ENCODE measurements at regions not wholly inside any gene's neighbourhood (a gene's known extent, or its start where the extent isn't known, plus 50 kb on each side); places are given as distances from the start of the nearest gene placed in this dataset.

- CTCF ChIA-PET: interaction anchor here (1.6 kb wide), 1 partner anchor 97 kb away, joined by 4 read pairs; no protein-coding TSS in a partner anchor
- DNase-seq (ENCODE audit: low read depth, low spot score): no peak
- POLR2A ChIA-PET: no interaction called here
- no peak overlapping the region for H3K4me3 ChIP-seq (ENCODE audit: low read depth, low read length)
- no peak for TF ChIP-seq CTCF (IDR thresholded peaks at IDR 0.05; ENCODE audit: insufficient read depth, low read length, missing control alignments)
These were observed 73.3 kb upstream of the MYL10 start for GRCh38 chr7:101702362-101702850.

- TF ChIP-seq CTCF (IDR thresholded peaks at IDR 0.05; ENCODE audit: insufficient read depth, low read length, missing control alignments): no peak
- no peak overlapping the region for H3K4me3 ChIP-seq (ENCODE audit: low read depth, low read length)
- ChIA-PET POLR2A (no interaction called here), CTCF (no interaction called here)
- no peak for DNase-seq (ENCODE audit: low read depth, low spot score)
These were observed 76.2 kb upstream of the MYL10 start for GRCh38 chr7:101705331-101705730.

GRCh38 chr7:101707587-101707986, 78.5 kb upstream of the MYL10 start:
- no peak overlapping the region for H3K4me3 ChIP-seq (ENCODE audit: low read depth, low read length)
- DNase-seq (ENCODE audit: low read depth, low spot score): no peak
- no peak for TF ChIP-seq CTCF (IDR thresholded peaks at IDR 0.05; ENCODE audit: insufficient read depth, low read length, missing control alignments)
- CTCF ChIA-PET: interaction anchor here (1.3 kb wide), 1 partner anchor 37 kb away, joined by 3 read pairs; no protein-coding TSS in a partner anchor
- POLR2A ChIA-PET: no interaction called here

- ChIA-PET POLR2A (no interaction called here), CTCF (no interaction called here)
- no peak for DNase-seq (ENCODE audit: low read depth, low spot score)
- H3K4me3 ChIP-seq (ENCODE audit: low read depth, low read length): no peak overlapping the region
- no peak for TF ChIP-seq CTCF (IDR thresholded peaks at IDR 0.05; ENCODE audit: insufficient read depth, low read length, missing control alignments)
These were observed 79.1 kb upstream of the MYL10 start for GRCh38 chr7:101708223-101708622.

GRCh38 chr7:101712652-101713051, 83.6 kb upstream of the MYL10 start:
- DNase-seq (ENCODE audit: low read depth, low spot score): no peak
- ChIA-PET CTCF (interaction anchor here (1.2 to 1.6 kb wide), 2 partner anchors 31 to 206 kb away, joined by 4 to 5 read pairs; no protein-coding TSS in a partner anchor), POLR2A (no interaction called here)
- no peak for TF ChIP-seq CTCF (IDR thresholded peaks at IDR 0.05; ENCODE audit: insufficient read depth, low read length, missing control alignments)
- H3K4me3 ChIP-seq (ENCODE audit: low read depth, low read length): no peak overlapping the region

GRCh38 chr7:101714097-101714496, 85.0 kb upstream of the MYL10 start:
- CTCF ChIA-PET: interaction anchor here (1.2 kb wide), 1 partner anchor 208 kb away, joined by 4 read pairs; no protein-coding TSS in a partner anchor
- DNase-seq (ENCODE audit: low read depth, low spot score): no peak
- H3K4me3 ChIP-seq (ENCODE audit: low read depth, low read length): no peak overlapping the region
- POLR2A ChIA-PET: no interaction called here
- no peak for TF ChIP-seq CTCF (IDR thresholded peaks at IDR 0.05; ENCODE audit: insufficient read depth, low read length, missing control alignments)
